ENCODE measurements at regions not wholly inside any gene's neighbourhood (a gene's known extent, or its start where the extent isn't known, plus 50 kb on each side); places are given as distances from the start of the nearest gene placed in this dataset.

GRCh38 chr7:10100572-10100971 lies 873.1 kb upstream of the PHF14 start:
- Histone ChIP-seq H3K4me2 (ENCODE audit: low read length) (no peak overlapping the region), H2AFZ (ENCODE audit: low read depth, low read length) (no peak overlapping the region), H3K27me3 (ENCODE audit: insufficient read depth, low read length) (no peaks in the 10 kb centered on the region), H3K4me3 (ENCODE audit: insufficient read depth, low read depth, low read length) (no peak overlapping the region), H3K79me2 (ENCODE audit: insufficient read depth, low read length) (no peaks in the 10 kb centered on the region), H4K20me1 (ENCODE audit: insufficient read depth, low read length) (no peaks in the 10 kb centered on the region), H3K9ac (ENCODE audit: low read length) (no peak overlapping the region), H3K36me3 (ENCODE audit: insufficient read depth, low read length) (no peaks in the 10 kb centered on the region), H3K9me3 (ENCODE audit: insufficient read depth, low read depth, low read length) (no peaks in the 10 kb centered on the region), H3K4me1 (ENCODE audit: insufficient read depth, low read length) (no peaks in the 10 kb centered on the region), H3K27ac (ENCODE audit: low read depth, low read length) (no peak overlapping the region)
- H3K27ac Mint-ChIP-seq (ENCODE audit: unreplicated experiment): no peak overlapping the region
- FAIRE-seq (no peak), DNase-seq (ENCODE audit: low read depth) (no peak)
- TF ChIP-seq EZH2 (IDR thresholded peaks at IDR 0.05; ENCODE audit: insufficient read depth, low read length) (no peak), CTCF (IDR thresholded peaks at IDR 0.05; ENCODE audit: insufficient read depth, low read depth, low read length) (no peak)
- no peak overlapping the region for H3K4me3 Mint-ChIP-seq (ENCODE audit: unreplicated experiment)
- no peaks in the 10 kb centered on the region for H3K9me3 Mint-ChIP-seq (ENCODE audit: unreplicated experiment)
- no peaks in the 10 kb centered on the region for H3K27me3 Mint-ChIP-seq (ENCODE audit: low read depth, unreplicated experiment)
- H3K36me3 Mint-ChIP-seq (ENCODE audit: low read depth, unreplicated experiment): no peaks in the 10 kb centered on the region
- no peaks in the 10 kb centered on the region for H3K4me1 Mint-ChIP-seq (ENCODE audit: low read depth, unreplicated experiment)

GRCh38 chr7:10101351-10101750 lies 872.3 kb upstream of the PHF14 start:
- no peak for FAIRE-seq
- no peak overlapping the region for H3K4me2 ChIP-seq (ENCODE audit: low read length)
- no peaks in the 10 kb centered on the region for H3K36me3 Mint-ChIP-seq (ENCODE audit: low read depth, unreplicated experiment)
- no peaks in the 10 kb centered on the region for H3K27me3 Mint-ChIP-seq (ENCODE audit: low read depth, unreplicated experiment)
- DNase-seq (ENCODE audit: low read depth): no peak
- H2AFZ ChIP-seq (ENCODE audit: low read depth, low read length): no peak overlapping the region
- no peak overlapping the region for H3K4me3 Mint-ChIP-seq (ENCODE audit: unreplicated experiment)
- H3K27ac Mint-ChIP-seq (ENCODE audit: unreplicated experiment): no peak overlapping the region
- H3K36me3 ChIP-seq (ENCODE audit: insufficient read depth, low read length): no peaks in the 10 kb centered on the region
- H3K79me2 ChIP-seq (ENCODE audit: insufficient read depth, low read length): no peaks in the 10 kb centered on the region
- no peaks in the 10 kb centered on the region for H3K4me1 Mint-ChIP-seq (ENCODE audit: low read depth, unreplicated experiment)
- no peak overlapping the region for H3K9ac ChIP-seq (ENCODE audit: low read length)
- H3K4me3 ChIP-seq (ENCODE audit: insufficient read depth, low read depth, low read length): no peak overlapping the region
- no peaks in the 10 kb centered on the region for H3K4me1 ChIP-seq (ENCODE audit: insufficient read depth, low read length)
- H3K27me3 ChIP-seq (ENCODE audit: insufficient read depth, low read length): no peaks in the 10 kb centered on the region
- H4K20me1 ChIP-seq (ENCODE audit: insufficient read depth, low read length): no peaks in the 10 kb centered on the region
- no peaks in the 10 kb centered on the region for H3K9me3 ChIP-seq (ENCODE audit: insufficient read depth, low read depth, low read length)
- no peaks in the 10 kb centered on the region for H3K9me3 Mint-ChIP-seq (ENCODE audit: unreplicated experiment)
- no peak for TF ChIP-seq CTCF (IDR thresholded peaks at IDR 0.05; ENCODE audit: insufficient read depth, low read depth, low read length)
- no peak for TF ChIP-seq EZH2 (IDR thresholded peaks at IDR 0.05; ENCODE audit: insufficient read depth, low read length)
- no peak overlapping the region for H3K27ac ChIP-seq (ENCODE audit: low read depth, low read length)

- Mint-ChIP-seq H3K36me3 (ENCODE audit: low read depth, unreplicated experiment) (no peaks in the 10 kb centered on the region), H3K4me3 (ENCODE audit: unreplicated experiment) (no peak overlapping the region), H3K27me3 (ENCODE audit: low read depth, unreplicated experiment) (no peaks in the 10 kb centered on the region), H3K9me3 (ENCODE audit: unreplicated experiment) (no peaks in the 10 kb centered on the region), H3K27ac (ENCODE audit: unreplicated experiment) (no peak overlapping the region), H3K4me1 (ENCODE audit: low read depth, unreplicated experiment) (peaks cover 3% of the 10 kb centered on the region)
- no peak overlapping the region for H3K9ac ChIP-seq (ENCODE audit: low read length)
- no peaks in the 10 kb centered on the region for H3K79me2 ChIP-seq (ENCODE audit: insufficient read depth, low read length)
- H3K27ac ChIP-seq (ENCODE audit: low read depth, low read length): no peak overlapping the region
- H3K27me3 ChIP-seq (ENCODE audit: insufficient read depth, low read length): no peaks in the 10 kb centered on the region
- DNase-seq (ENCODE audit: low read depth): no peak
- no peaks in the 10 kb centered on the region for H3K9me3 ChIP-seq (ENCODE audit: insufficient read depth, low read depth, low read length)
- H4K20me1 ChIP-seq (ENCODE audit: insufficient read depth, low read length): no peaks in the 10 kb centered on the region
- H3K36me3 ChIP-seq (ENCODE audit: insufficient read depth, low read length): no peaks in the 10 kb centered on the region
- H3K4me1 ChIP-seq (ENCODE audit: insufficient read depth, low read length): no peaks in the 10 kb centered on the region
- H3K4me3 ChIP-seq (ENCODE audit: insufficient read depth, low read depth, low read length): no peak overlapping the region
- TF ChIP-seq EZH2 (IDR thresholded peaks at IDR 0.05; ENCODE audit: insufficient read depth, low read length): no peak
- TF ChIP-seq CTCF (IDR thresholded peaks at IDR 0.05; ENCODE audit: insufficient read depth, low read depth, low read length): no peak
- H3K4me2 ChIP-seq (ENCODE audit: low read length): no peak overlapping the region
- H2AFZ ChIP-seq (ENCODE audit: low read depth, low read length): no peak overlapping the region
- no peak for FAIRE-seq
These were observed 869.4 kb upstream of the PHF14 start for GRCh38 chr7:10104292-10104691.

Measured in astrocyte (in vitro differentiated cells and primary cell).